OCI-LY7 (cell line): ENCODE measurements at regions not wholly inside any gene's neighbourhood (a gene's known extent, or its start where the extent isn't known, plus 50 kb on each side); places are given as distances from the start of the nearest gene placed in this dataset.

Experiments used
- BruUV-seq: library from RNA; stranded (reverse); fragments of 400-500 nt; replicated peaks from 2 replicates; lab custom pipeline; 2021; lab: Mats Ljungman, UMichigan
- CTCF ChIA-PET: fragments of 300-600 bp; sonication (Branson Sonifier 250); formaldehyde crosslinking; loops from one replicate; lab custom pipeline; 2022; ENCODE audit warnings: antibody characterized with exemption; ENCODE audit not compliant: unreplicated experiment; lab: Charles Lee
- POLR2A ChIA-PET: fragments of 300-600 bp; sonication (Branson Sonifier 250); formaldehyde crosslinking; loops from one replicate; lab custom pipeline; 2022; ENCODE audit warnings: antibody characterized with exemption; lab: Charles Lee
- DNase-seq: peaks from one replicate; pipeline ENCODE4 v3.0.0-alpha.2; 2015; ENCODE audit warnings: low spot score
- H2AFZ ChIP-seq: fragments of 200-600 bp; sonication (generic), shearing (Covaris generic); 2 replicates; pipeline ENCODE4 v1.6.1; 2014; ENCODE audit warnings: mild to moderate bottlenecking, antibody characterized with exemption, low read length, moderate library complexity
- H3K27ac ChIP-seq: fragments of 200-600 bp; sonication (generic); 2 replicates; pipeline ENCODE4 v1.5.1; 2014; ENCODE audit warnings: mixed run types, low read depth, mild to moderate bottlenecking, moderate library complexity, low read length, inconsistent platforms; ENCODE audit not compliant: poor library complexity, severe bottlenecking
- H3K36me3 ChIP-seq: fragments of 200-600 bp; sonication (generic); 2 replicates; pipeline ENCODE4 v1.6.1; 2014; ENCODE audit warnings: mild to moderate bottlenecking, antibody characterized with exemption, low read length, moderate library complexity, mixed read lengths; ENCODE audit not compliant: insufficient read depth
- H3K4me1 ChIP-seq: fragments of 200-600 bp; sonication (generic); 2 replicates; pipeline ENCODE4 v1.5.1; 2014; ENCODE audit warnings: mild to moderate bottlenecking, low read length; ENCODE audit not compliant: insufficient read depth, poor library complexity, severe bottlenecking
- H3K4me2 ChIP-seq: fragments of 200-600 bp; sonication (generic); 2 replicates; pipeline ENCODE4 v1.6.1; 2014; ENCODE audit warnings: mild to moderate bottlenecking, low read length
- H3K4me3 ChIP-seq: fragments of 200-600 bp; sonication (generic); 2 replicates; pipeline ENCODE4 v1.5.1; 2014; ENCODE audit warnings: mild to moderate bottlenecking, low read depth, low read length; ENCODE audit not compliant: poor library complexity, severe bottlenecking
- H3K79me2 ChIP-seq: fragments of 200-600 bp; sonication (generic); 2 replicates; pipeline ENCODE4 v1.6.1; 2016; ENCODE audit warnings: low read depth, mild to moderate bottlenecking, low read length, moderate library complexity, mixed read lengths; ENCODE audit not compliant: insufficient read depth
- H3K9me2 ChIP-seq: fragments of 200-600 bp; sonication (generic); 2 replicates; pipeline ENCODE4 v1.6.1; 2016; ENCODE audit warnings: mild to moderate bottlenecking, low read length, mixed read lengths; ENCODE audit not compliant: insufficient read depth
- H3K9me3 ChIP-seq: fragments of 200-600 bp; sonication (generic); 2 replicates; pipeline ENCODE4 v1.6.1; 2014; ENCODE audit warnings: mild to moderate bottlenecking, mixed run types, low read length, mixed read lengths
- H4K20me1 ChIP-seq: fragments of 200-600 bp; sonication (generic); 2 replicates; pipeline ENCODE4 v1.6.1; 2014; ENCODE audit warnings: mild to moderate bottlenecking, antibody characterized with exemption, low read length, moderate library complexity, mixed read lengths; ENCODE audit not compliant: insufficient read depth
- EZH2phosphoT487 ChIP-seq: fragments of 200-600 bp; sonication (generic); IDR thresholded peaks from 2 replicates; pipeline ENCODE4 v1.6.1; 2018; ENCODE audit warnings: low read depth, borderline replicate concordance, mild to moderate bottlenecking, mixed run types, antibody characterized with exemption, low read length, moderate library complexity, mixed read lengths
- intact Hi-C: fragments of 100-400 bp; cut with micrococcal nuclease; formaldehyde crosslinking; loops from one replicate; pipeline ENCODE4 v1.10.0; 2022; ENCODE audit not compliant: unreplicated experiment
- TF ChIP-seq, protein P1 (sequence below): fragments of 200-600 bp; sonication (generic); conservative IDR thresholded peaks from 2 replicates; pipeline ENCODE4 v1.5.1; 2014; ENCODE audit warnings: mild to moderate bottlenecking, antibody characterized with exemption, low read length, moderate library complexity, mixed read lengths

DNA sequence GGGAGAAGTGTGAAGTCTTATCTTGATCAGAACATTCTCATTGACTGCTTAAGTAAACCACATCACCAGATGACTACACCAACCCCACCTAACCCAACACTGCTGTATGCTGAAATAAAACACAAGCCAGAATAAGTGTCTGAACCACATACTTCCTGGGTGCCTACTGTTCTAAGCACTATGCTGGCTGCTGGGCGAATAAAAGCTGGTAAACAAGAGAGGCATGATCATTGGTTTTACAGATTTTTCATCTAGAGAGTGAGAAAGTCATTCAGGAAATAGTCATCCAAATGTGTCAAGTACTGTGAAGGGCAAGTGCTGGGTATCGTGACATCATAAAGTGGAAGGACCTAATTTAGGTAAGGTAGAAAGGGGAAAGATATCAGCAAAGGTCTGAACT, 199.0 kb upstream of the SOX9 start:
- TF ChIP-seq, protein P1, sequence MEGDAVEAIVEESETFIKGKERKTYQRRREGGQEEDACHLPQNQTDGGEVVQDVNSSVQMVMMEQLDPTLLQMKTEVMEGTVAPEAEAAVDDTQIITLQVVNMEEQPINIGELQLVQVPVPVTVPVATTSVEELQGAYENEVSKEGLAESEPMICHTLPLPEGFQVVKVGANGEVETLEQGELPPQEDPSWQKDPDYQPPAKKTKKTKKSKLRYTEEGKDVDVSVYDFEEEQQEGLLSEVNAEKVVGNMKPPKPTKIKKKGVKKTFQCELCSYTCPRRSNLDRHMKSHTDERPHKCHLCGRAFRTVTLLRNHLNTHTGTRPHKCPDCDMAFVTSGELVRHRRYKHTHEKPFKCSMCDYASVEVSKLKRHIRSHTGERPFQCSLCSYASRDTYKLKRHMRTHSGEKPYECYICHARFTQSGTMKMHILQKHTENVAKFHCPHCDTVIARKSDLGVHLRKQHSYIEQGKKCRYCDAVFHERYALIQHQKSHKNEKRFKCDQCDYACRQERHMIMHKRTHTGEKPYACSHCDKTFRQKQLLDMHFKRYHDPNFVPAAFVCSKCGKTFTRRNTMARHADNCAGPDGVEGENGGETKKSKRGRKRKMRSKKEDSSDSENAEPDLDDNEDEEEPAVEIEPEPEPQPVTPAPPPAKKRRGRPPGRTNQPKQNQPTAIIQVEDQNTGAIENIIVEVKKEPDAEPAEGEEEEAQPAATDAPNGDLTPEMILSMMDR, result no peak
- no peak for TF ChIP-seq EZH2phosphoT487
- Histone ChIP-seq H3K27ac (no peak overlapping the region), H3K4me1 (no peaks in the 10 kb centered on the region), H2AFZ (no peak overlapping the region), H3K9me2 (no peaks in the 10 kb centered on the region), H3K36me3 (no peaks in the 10 kb centered on the region), H3K79me2 (no peaks in the 10 kb centered on the region), H3K9me3 (no peaks in the 10 kb centered on the region), H3K4me2 (no peak overlapping the region), H4K20me1 (no peaks in the 10 kb centered on the region), H3K4me3 (no peak overlapping the region)
- DNase-seq, result no peak
- intact Hi-C loops, result no loop called here
- no TSS peak for BruUV-seq
- ChIA-PET POLR2A (no interaction called here), CTCF (no interaction called here)

DNA sequence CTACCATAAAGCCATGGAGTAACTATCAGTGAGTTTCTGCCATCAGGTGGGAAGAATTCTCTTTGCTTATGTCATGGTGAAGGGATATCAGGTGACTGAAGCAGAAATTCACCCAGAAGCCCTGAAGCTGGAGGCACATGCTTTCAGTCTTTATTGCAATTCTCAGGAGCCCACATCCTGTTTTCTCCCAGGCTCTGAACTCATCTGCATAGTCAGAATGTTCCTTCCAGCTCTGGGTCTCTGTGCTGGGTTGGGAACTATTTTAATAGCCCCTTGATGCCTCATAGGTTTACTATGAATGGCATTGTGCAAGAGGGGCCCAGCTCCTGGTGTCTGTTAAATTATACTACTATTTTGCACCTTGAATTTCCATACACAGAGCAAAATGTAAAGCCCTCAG, 198.4 kb upstream of the SOX9 start:
- H4K20me1 ChIP-seq, result no peaks in the 10 kb centered on the region
- no peak for DNase-seq
- ChIA-PET POLR2A (interaction anchor here (0.6 kb wide), 1 partner anchor 748 kb away, joined by 4 read pairs; no protein-coding TSS in a partner anchor), CTCF (no interaction called here)
- H3K36me3 ChIP-seq, result no peaks in the 10 kb centered on the region
- H3K27ac ChIP-seq, result no peak overlapping the region
- H3K4me3 ChIP-seq, result no peak overlapping the region
- no peaks in the 10 kb centered on the region for H3K79me2 ChIP-seq
- H3K9me2 ChIP-seq, result no peaks in the 10 kb centered on the region
- TF ChIP-seq, protein P1, result no peak
- no peak for TF ChIP-seq EZH2phosphoT487
- no TSS peak for BruUV-seq
- no peak overlapping the region for H3K4me2 ChIP-seq
- no peak overlapping the region for H2AFZ ChIP-seq
- H3K4me1 ChIP-seq, result no peaks in the 10 kb centered on the region
- intact Hi-C loops, result no loop called here
- H3K9me3 ChIP-seq, result no peaks in the 10 kb centered on the region

DNA sequence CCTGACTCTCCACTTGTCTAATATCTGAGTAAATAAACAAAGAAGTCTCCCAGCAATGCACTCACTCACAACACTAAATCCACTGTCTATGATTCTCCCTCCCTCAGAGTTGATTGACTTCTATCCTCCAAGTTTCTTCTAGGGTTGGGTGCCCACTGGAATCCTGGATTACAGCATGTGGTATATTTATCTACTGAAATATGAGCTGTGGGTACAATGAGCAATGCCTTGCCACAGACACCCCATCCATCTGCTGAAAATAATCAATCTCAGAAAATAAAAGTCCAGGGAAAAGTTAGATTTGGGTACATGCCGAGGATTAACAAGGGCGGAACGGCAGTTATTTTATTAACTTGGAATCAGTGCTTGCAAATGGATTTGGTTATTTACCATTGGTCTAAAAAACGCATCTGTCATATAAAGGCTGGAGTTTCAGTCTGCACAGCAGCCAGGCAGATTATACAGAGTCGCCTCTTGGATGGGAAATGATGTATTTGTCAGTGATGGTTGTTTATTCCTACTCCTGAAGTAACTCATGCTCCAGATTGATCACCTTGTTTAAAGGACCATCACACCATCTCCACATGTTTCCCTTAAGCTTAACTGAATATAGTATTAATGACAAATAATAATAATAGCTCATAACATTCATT, 193.9 kb upstream of the SOX9 start:
- DNase-seq, result no peak
- ChIA-PET POLR2A (interaction anchor here (1.0 kb wide), 1 partner anchor 21 kb away, joined by 3 read pairs; no protein-coding TSS in a partner anchor), CTCF (no interaction called here)

More for the DNA sequence above, 193.9 kb upstream of the SOX9 start:
- TF ChIP-seq, protein P1, result no peak
- TF ChIP-seq EZH2phosphoT487, result no peak
- Histone ChIP-seq H3K9me3 (no peaks in the 10 kb centered on the region), H2AFZ (no peak overlapping the region), H3K79me2 (no peaks in the 10 kb centered on the region), H4K20me1 (no peaks in the 10 kb centered on the region), H3K36me3 (no peaks in the 10 kb centered on the region), H3K4me1 (no peaks in the 10 kb centered on the region), H3K4me2 (no peak overlapping the region), H3K4me3 (no peak overlapping the region), H3K9me2 (no peaks in the 10 kb centered on the region), H3K27ac (no peak overlapping the region)
- intact Hi-C loops, result no loop called here
- BruUV-seq, result no TSS peak
